ENCODE measurements at regions not wholly inside any gene's neighbourhood (a gene's known extent, or its start where the extent isn't known, plus 50 kb on each side); places are given as distances from the start of the nearest gene placed in this dataset.

- Histone ChIP-seq H2AFZ (ENCODE audit: low read depth, low read length) (no peak overlapping the region), H3K27me3 (ENCODE audit: insufficient read depth, low read depth, low read length) (no peaks in the 10 kb centered on the region), H3K79me2 (replicated peaks; ENCODE audit: insufficient read depth, low read length) (no peaks in the 10 kb centered on the region), H3K27ac (ENCODE audit: low read length) (no peak overlapping the region), H3K36me3 (ENCODE audit: insufficient read depth, low read length) (no peaks in the 10 kb centered on the region), H4K20me1 (ENCODE audit: insufficient read depth) (no peaks in the 10 kb centered on the region), H3F3A (ENCODE audit: insufficient read depth, low read length, poor library complexity, severe bottlenecking) (no peaks in the 10 kb centered on the region), H3K4me2 (ENCODE audit: low read length) (no peak overlapping the region), H3K4me3 (ENCODE audit: low read length) (no peak overlapping the region), H3K9me3 (ENCODE audit: low read length) (no peaks in the 10 kb centered on the region), H3K9me2 (ENCODE audit: insufficient read depth, low read length) (no peaks in the 10 kb centered on the region), H3K9ac (ENCODE audit: low read length) (no peak overlapping the region)
- TF ChIP-seq CTCF (IDR thresholded peaks at IDR 0.05; ENCODE audit: poor library complexity, severe bottlenecking): no peak
- TF ChIP-seq REST (IDR thresholded peaks at IDR 0.05; ENCODE audit: borderline replicate concordance): no peak
- TF ChIP-seq TAF1 (IDR thresholded peaks at IDR 0.05; ENCODE audit: low read depth): no peak
- no peak for TF ChIP-seq RAD21 (conservative IDR thresholded peaks at IDR 0.05)
- TF ChIP-seq EZH2 (IDR thresholded peaks at IDR 0.05; ENCODE audit: borderline replicate concordance, insufficient read depth, low read length, poor library complexity, severe bottlenecking): no peak
- no peak for TF ChIP-seq EP300 (conservative IDR thresholded peaks at IDR 0.05; ENCODE audit: poor library complexity, severe bottlenecking)
- no peak for TF ChIP-seq SMC3 (conservative IDR thresholded peaks at IDR 0.05; ENCODE audit: poor library complexity)
- no peak for TF ChIP-seq MXI1 (conservative IDR thresholded peaks at IDR 0.05; ENCODE audit: poor library complexity, severe bottlenecking)
- no peak for TF ChIP-seq POLR2AphosphoS5 (IDR thresholded peaks at IDR 0.05)
Observed at GRCh38 chr1:221149555-221150075, 270.4 kb downstream of the HLX start.

- H3K4me3 ChIP-seq (ENCODE audit: low read length): no peak overlapping the region
Observed at GRCh38 chr1:221150996-221151395, 271.8 kb downstream of the HLX start.

More at GRCh38 chr1:221150996-221151395, 271.8 kb downstream of the HLX start:
- Histone ChIP-seq H3K9me2 (ENCODE audit: insufficient read depth, low read length) (no peaks in the 10 kb centered on the region), H2AFZ (ENCODE audit: low read depth, low read length) (no peak overlapping the region), H3K36me3 (ENCODE audit: insufficient read depth, low read length) (no peaks in the 10 kb centered on the region), H3F3A (ENCODE audit: insufficient read depth, low read length, poor library complexity, severe bottlenecking) (no peaks in the 10 kb centered on the region), H3K27ac (ENCODE audit: low read length) (no peak overlapping the region), H3K9ac (ENCODE audit: low read length) (no peak overlapping the region), H3K4me2 (ENCODE audit: low read length) (no peak overlapping the region), H3K9me3 (ENCODE audit: low read length) (peaks cover 3% of the 10 kb centered on the region), H4K20me1 (ENCODE audit: insufficient read depth) (no peaks in the 10 kb centered on the region), H3K79me2 (replicated peaks; ENCODE audit: insufficient read depth, low read length) (no peaks in the 10 kb centered on the region), H3K27me3 (ENCODE audit: insufficient read depth, low read depth, low read length) (no peaks in the 10 kb centered on the region)
- TF ChIP-seq CTCF (IDR thresholded peaks at IDR 0.05; ENCODE audit: poor library complexity, severe bottlenecking) (no peak), REST (IDR thresholded peaks at IDR 0.05; ENCODE audit: borderline replicate concordance) (no peak), SMC3 (conservative IDR thresholded peaks at IDR 0.05; ENCODE audit: poor library complexity) (no peak), RAD21 (conservative IDR thresholded peaks at IDR 0.05) (no peak), EP300 (conservative IDR thresholded peaks at IDR 0.05; ENCODE audit: poor library complexity, severe bottlenecking) (no peak), MXI1 (conservative IDR thresholded peaks at IDR 0.05; ENCODE audit: poor library complexity, severe bottlenecking) (no peak), POLR2AphosphoS5 (IDR thresholded peaks at IDR 0.05) (no peak), EZH2 (IDR thresholded peaks at IDR 0.05; ENCODE audit: borderline replicate concordance, insufficient read depth, low read length, poor library complexity, severe bottlenecking) (no peak), TAF1 (IDR thresholded peaks at IDR 0.05; ENCODE audit: low read depth) (no peak)
